Suprapubic skin (tissue), 4 donors: ENCODE measurements at regions not wholly inside any gene's neighbourhood (a gene's known extent, or its start where the extent isn't known, plus 50 kb on each side); places are given as distances from the start of the nearest gene placed in this dataset.

Source experiments
- EP300 ChIP-seq: sonication (generic); formaldehyde crosslinking; IDR thresholded peaks from one replicate; pipeline ENCODE4 v1.6.1; 2017; ENCODE audit warnings: antibody characterized with exemption
- POLR2AphosphoS5 ChIP-seq, 3 donors: sonication (generic); formaldehyde crosslinking; IDR thresholded peaks; one replicate each; pipeline ENCODE4 v1.6.1; 2017; ENCODE audit warnings: antibody characterized with exemption in 3 of 3
- TF ChIP-seq, protein P1 (sequence below), 2 donors: fragments of 200-600 bp in 1 of 2; fragments of 450-650 bp in 1 of 2; sonication (generic) in 1 of 2; IDR thresholded peaks; one replicate each; pipeline ENCODE4 v1.5.1; 2016 to 2019; ENCODE audit warnings: antibody characterized with exemption in 2 of 2, mild to moderate bottlenecking in 1 of 2, moderate library complexity in 1 of 2

DNA sequence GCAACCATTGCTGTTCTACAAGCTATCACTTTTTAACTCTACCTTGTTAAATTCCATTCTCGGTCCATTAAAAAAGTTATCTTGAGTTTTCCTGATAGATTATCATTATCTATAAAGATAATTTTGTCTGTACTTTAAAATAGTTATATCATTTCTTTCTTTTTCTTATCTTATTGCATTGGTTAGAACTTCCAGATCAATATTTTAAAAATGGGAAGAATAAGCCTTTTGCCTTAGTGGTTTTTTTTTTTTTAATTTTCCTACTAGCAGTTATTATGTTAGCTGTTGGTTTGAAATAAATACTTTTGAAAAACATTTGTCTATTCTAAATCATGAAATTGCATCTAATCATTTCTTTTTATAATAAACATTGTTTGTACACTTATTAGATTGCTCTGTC, 71.0 kb upstream of the ATF3 start:
- TF ChIP-seq, protein P1, sequence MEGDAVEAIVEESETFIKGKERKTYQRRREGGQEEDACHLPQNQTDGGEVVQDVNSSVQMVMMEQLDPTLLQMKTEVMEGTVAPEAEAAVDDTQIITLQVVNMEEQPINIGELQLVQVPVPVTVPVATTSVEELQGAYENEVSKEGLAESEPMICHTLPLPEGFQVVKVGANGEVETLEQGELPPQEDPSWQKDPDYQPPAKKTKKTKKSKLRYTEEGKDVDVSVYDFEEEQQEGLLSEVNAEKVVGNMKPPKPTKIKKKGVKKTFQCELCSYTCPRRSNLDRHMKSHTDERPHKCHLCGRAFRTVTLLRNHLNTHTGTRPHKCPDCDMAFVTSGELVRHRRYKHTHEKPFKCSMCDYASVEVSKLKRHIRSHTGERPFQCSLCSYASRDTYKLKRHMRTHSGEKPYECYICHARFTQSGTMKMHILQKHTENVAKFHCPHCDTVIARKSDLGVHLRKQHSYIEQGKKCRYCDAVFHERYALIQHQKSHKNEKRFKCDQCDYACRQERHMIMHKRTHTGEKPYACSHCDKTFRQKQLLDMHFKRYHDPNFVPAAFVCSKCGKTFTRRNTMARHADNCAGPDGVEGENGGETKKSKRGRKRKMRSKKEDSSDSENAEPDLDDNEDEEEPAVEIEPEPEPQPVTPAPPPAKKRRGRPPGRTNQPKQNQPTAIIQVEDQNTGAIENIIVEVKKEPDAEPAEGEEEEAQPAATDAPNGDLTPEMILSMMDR (IDR thresholded peaks at IDR 0.05) = no peak
- TF ChIP-seq EP300 (no peak), POLR2AphosphoS5 (IDR thresholded peaks at IDR 0.05) (no peak)
